Activated naive CD4-positive, alpha-beta T cell (primary cell): ENCODE measurements at regions not wholly inside any gene's neighbourhood (a gene's known extent, or its start where the extent isn't known, plus 50 kb on each side); places are given as distances from the start of the nearest gene placed in this dataset.
"Not testable (repeated sequence)": the region's sequence is repeated elsewhere in the genome, so short reads cannot be mapped to it uniquely, and the experiment has no call there.

Source experiments
- DNase-seq, 4 experiments: peaks; one replicate each; lab custom pipeline; 2025; lab: John Stamatoyannopoulos, UW

GRCh38 chr18:46229641-46230040, 125.5 kb downstream of the HAUS1 start:
- not testable (repeated sequence) for DNase-seq

- no peak for DNase-seq
These were observed 132.0 kb downstream of the HAUS1 start for GRCh38 chr18:46236156-46236555.

GRCh38 chr18:46237891-46238290, 133.7 kb downstream of the HAUS1 start:
- no peak for DNase-seq

- no peak for DNase-seq
These were observed 135.4 kb downstream of the HAUS1 start for GRCh38 chr18:46239549-46239948.

GRCh38 chr18:46239998-46240397, 135.8 kb downstream of the HAUS1 start:
- DNase-seq = no peak

- not testable (repeated sequence) for DNase-seq
These were observed 137.2 kb downstream of the HAUS1 start for GRCh38 chr18:46241393-46241792.

- DNase-seq = no peak
These were observed 138.0 kb downstream of the HAUS1 start for GRCh38 chr18:46242183-46242582.

GRCh38 chr18:46243095-46243494, 138.9 kb downstream of the HAUS1 start:
- DNase-seq = no peak

GRCh38 chr18:46243673-46244072, 139.5 kb downstream of the HAUS1 start:
- DNase-seq = no peak

GRCh38 chr18:46246101-46246500, 141.9 kb downstream of the HAUS1 start:
- no peak for DNase-seq

- no peak for DNase-seq
These were observed 143.8 kb downstream of the HAUS1 start for GRCh38 chr18:46247942-46248341.

GRCh38 chr18:46250084-46250811, 146.1 kb downstream of the HAUS1 start:
- peak in 1 of 4 experiments; percentile 1 for DNase-seq

GRCh38 chr18:46250812-46251173, 146.6 kb downstream of the HAUS1 start:
- no peak for DNase-seq

- DNase-seq = no peak
These were observed 148.6 kb downstream of the HAUS1 start for GRCh38 chr18:46252759-46253158.

- no peak for DNase-seq
These were observed 149.3 kb downstream of the HAUS1 start for GRCh38 chr18:46253498-46253897.

- DNase-seq = no peak
These were observed 151.9 kb downstream of the HAUS1 start for GRCh38 chr18:46256078-46256477.

GRCh38 chr18:46257366-46257765, 153.2 kb downstream of the HAUS1 start:
- DNase-seq = no peak

- no peak for DNase-seq
These were observed 156.1 kb downstream of the HAUS1 start for GRCh38 chr18:46260016-46260878.

GRCh38 chr18:46260879-46261143, 156.6 kb downstream of the HAUS1 start:
- no peak for DNase-seq

GRCh38 chr18:46261799-46262198, 157.6 kb downstream of the HAUS1 start:
- no peak for DNase-seq

GRCh38 chr18:46262856-46263255, 158.7 kb downstream of the HAUS1 start:
- DNase-seq = no peak

GRCh38 chr18:46264255-46264654, 160.1 kb downstream of the HAUS1 start:
- DNase-seq = no peak
